ENCODE measurements at regions not wholly inside any gene's neighbourhood (a gene's known extent, or its start where the extent isn't known, plus 50 kb on each side); places are given as distances from the start of the nearest gene placed in this dataset.

DNA sequence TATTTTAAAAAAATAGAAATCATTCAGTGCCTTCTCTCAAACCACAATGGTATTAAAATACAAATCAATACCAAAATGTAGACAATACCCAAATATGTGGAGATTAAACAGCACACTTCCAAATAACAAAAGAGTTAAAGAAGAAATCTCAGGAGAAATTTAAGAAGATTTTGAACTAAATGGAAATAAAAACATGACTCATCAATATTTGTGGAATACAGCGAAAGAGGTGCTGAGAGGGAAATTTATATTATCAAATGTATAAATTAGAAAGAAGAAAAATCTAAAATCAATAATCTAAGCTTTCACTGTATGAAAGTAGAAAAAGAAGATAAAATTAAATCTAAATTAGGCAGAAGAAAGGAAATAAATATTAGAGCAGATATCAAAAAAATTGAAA lies 233.1 kb downstream of the RPIA start:
- TF ChIP-seq TOX (CRISPR knock-in tag; IDR thresholded peaks at IDR 0.05; ENCODE audit: borderline replicate concordance) (no peak), ZC3H10 (CRISPR knock-in tag; IDR thresholded peaks at IDR 0.05) (no peak), ZNF8 (CRISPR knock-in tag; IDR thresholded peaks at IDR 0.05) (no peak), ZNF70 (CRISPR knock-in tag; IDR thresholded peaks at IDR 0.05) (no peak), ZNF565 (CRISPR knock-in tag; conservative IDR thresholded peaks at IDR 0.05; ENCODE audit: low read depth) (no peak), ARNTL (CRISPR knock-in tag; IDR thresholded peaks at IDR 0.05; ENCODE audit: borderline replicate concordance, low read depth) (no peak), SNAI2 (CRISPR knock-in tag; IDR thresholded peaks at IDR 0.05) (no peak)
- TF ChIP-seq, protein P1, sequence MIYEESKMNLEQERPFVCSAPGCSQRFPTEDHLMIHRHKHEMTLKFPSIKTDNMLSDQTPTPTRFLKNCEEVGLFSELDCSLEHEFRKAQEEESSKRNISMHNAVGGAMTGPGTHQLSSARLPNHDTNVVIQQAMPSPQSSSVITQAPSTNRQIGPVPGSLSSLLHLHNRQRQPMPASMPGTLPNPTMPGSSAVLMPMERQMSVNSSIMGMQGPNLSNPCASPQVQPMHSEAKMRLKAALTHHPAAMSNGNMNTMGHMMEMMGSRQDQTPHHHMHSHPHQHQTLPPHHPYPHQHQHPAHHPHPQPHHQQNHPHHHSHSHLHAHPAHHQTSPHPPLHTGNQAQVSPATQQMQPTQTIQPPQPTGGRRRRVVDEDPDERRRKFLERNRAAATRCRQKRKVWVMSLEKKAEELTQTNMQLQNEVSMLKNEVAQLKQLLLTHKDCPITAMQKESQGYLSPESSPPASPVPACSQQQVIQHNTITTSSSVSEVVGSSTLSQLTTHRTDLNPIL (CRISPR knock-in tag; IDR thresholded peaks at IDR 0.05; ENCODE audit: low read depth) = no peak
- no peak for ATAC-seq

DNA sequence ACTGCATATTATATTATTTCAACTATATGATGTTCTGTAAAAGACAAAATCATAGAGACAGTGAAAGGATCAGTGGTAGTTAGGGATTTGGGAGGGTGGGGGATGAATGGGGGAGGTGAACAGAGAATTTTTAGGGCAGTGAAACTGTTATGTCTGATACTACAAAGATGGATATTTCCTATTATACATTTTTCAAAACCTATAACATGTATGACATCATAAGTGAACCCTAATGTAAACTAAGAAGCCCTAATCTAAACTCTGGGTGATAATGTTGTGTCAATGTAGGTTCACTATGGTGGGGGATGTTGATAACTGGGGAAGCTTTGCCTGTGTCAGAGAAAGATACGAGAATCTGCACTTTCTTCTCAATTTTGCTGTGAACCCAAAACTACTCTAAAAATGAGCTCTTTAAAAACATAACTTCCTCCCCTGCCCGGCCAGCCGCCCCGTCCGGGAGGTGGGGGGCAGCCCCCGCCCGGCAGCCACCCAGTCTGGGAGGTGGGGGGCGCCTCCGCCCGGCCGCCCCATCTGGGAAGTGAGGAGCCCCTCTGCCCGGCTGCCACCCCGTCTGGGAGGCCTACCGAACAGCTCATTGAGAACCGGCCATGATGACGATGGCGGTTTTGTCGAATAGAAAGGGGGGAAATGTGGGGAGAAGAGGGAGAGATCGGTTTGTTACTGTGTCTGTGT lies 234.4 kb downstream of the RPIA start:
- no peak for ATAC-seq
- no peak for TF ChIP-seq ARNTL (CRISPR knock-in tag; IDR thresholded peaks at IDR 0.05; ENCODE audit: borderline replicate concordance, low read depth)
- TF ChIP-seq ESRRG (CRISPR knock-in tag; IDR thresholded peaks at IDR 0.05) = no peak
- TF ChIP-seq ZNF70 (CRISPR knock-in tag; IDR thresholded peaks at IDR 0.05) = no peak
- no peak for TF ChIP-seq TCF4 (CRISPR knock-in tag; IDR thresholded peaks at IDR 0.05; ENCODE audit: borderline replicate concordance)

DNA sequence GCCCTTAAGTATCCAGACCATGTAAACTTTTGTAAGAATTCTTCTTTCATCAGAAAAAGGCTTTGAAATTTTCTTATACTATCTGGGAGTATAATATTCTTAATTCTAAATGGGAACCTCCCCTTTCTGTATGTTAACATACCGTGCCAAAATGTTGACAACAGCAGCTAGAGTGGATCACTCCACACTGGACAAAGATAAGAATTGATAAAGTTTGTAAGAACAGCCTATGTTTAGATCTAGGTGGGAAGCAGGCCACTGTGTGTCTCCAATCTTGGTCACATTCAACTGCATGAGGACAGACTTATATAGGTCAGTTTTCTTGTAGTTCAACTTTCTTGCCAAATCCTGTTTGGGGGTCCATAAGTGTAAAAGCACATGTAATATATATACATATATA lies 235.7 kb downstream of the RPIA start:
- ATAC-seq = no peak
- TF ChIP-seq ESRRG (CRISPR knock-in tag; IDR thresholded peaks at IDR 0.05) = no peak
- no peak for TF ChIP-seq ISL1 (CRISPR knock-in tag; IDR thresholded peaks at IDR 0.05)
- no peak for TF ChIP-seq TOX (CRISPR knock-in tag; IDR thresholded peaks at IDR 0.05; ENCODE audit: borderline replicate concordance)
- no peak for TF ChIP-seq TCF4 (CRISPR knock-in tag; IDR thresholded peaks at IDR 0.05; ENCODE audit: borderline replicate concordance)
- TF ChIP-seq, protein P2, sequence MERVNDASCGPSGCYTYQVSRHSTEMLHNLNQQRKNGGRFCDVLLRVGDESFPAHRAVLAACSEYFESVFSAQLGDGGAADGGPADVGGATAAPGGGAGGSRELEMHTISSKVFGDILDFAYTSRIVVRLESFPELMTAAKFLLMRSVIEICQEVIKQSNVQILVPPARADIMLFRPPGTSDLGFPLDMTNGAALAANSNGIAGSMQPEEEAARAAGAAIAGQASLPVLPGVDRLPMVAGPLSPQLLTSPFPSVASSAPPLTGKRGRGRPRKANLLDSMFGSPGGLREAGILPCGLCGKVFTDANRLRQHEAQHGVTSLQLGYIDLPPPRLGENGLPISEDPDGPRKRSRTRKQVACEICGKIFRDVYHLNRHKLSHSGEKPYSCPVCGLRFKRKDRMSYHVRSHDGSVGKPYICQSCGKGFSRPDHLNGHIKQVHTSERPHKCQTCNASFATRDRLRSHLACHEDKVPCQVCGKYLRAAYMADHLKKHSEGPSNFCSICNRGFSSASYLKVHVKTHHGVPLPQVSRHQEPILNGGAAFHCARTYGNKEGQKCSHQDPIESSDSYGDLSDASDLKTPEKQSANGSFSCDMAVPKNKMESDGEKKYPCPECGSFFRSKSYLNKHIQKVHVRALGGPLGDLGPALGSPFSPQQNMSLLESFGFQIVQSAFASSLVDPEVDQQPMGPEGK (CRISPR knock-in tag; IDR thresholded peaks at IDR 0.05; ENCODE audit: borderline replicate concordance) = no peak
- TF ChIP-seq, protein P3, sequence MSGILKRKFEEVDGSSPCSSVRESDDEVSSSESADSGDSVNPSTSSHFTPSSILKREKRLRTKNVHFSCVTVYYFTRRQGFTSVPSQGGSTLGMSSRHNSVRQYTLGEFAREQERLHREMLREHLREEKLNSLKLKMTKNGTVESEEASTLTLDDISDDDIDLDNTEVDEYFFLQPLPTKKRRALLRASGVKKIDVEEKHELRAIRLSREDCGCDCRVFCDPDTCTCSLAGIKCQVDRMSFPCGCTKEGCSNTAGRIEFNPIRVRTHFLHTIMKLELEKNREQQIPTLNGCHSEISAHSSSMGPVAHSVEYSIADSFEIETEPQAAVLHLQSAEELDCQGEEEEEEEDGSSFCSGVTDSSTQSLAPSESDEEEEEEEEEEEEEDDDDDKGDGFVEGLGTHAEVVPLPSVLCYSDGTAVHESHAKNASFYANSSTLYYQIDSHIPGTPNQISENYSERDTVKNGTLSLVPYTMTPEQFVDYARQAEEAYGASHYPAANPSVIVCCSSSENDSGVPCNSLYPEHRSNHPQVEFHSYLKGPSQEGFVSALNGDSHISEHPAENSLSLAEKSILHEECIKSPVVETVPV (CRISPR knock-in tag; IDR thresholded peaks at IDR 0.05) = no peak
- no peak for TF ChIP-seq ZC3H10 (CRISPR knock-in tag; IDR thresholded peaks at IDR 0.05)
- no peak for TF ChIP-seq ZNF565 (CRISPR knock-in tag; conservative IDR thresholded peaks at IDR 0.05; ENCODE audit: low read depth)
- no peak for TF ChIP-seq ZNF70 (CRISPR knock-in tag; IDR thresholded peaks at IDR 0.05)
- no peak for TF ChIP-seq GLIS3 (CRISPR knock-in tag; IDR thresholded peaks at IDR 0.05)
- no peak for TF ChIP-seq ARNTL (CRISPR knock-in tag; IDR thresholded peaks at IDR 0.05; ENCODE audit: borderline replicate concordance, low read depth)
- TF ChIP-seq, protein P4, sequence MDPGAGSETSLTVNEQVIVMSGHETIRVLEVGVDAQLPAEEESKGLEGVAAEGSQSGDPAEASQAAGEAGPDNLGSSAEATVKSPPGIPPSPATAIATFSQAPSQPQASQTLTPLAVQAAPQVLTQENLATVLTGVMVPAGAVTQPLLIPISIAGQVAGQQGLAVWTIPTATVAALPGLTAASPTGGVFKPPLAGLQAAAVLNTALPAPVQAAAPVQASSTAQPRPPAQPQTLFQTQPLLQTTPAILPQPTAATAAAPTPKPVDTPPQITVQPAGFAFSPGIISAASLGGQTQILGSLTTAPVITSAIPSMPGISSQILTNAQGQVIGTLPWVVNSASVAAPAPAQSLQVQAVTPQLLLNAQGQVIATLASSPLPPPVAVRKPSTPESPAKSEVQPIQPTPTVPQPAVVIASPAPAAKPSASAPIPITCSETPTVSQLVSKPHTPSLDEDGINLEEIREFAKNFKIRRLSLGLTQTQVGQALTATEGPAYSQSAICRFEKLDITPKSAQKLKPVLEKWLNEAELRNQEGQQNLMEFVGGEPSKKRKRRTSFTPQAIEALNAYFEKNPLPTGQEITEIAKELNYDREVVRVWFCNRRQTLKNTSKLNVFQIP (CRISPR knock-in tag; IDR thresholded peaks at IDR 0.05; ENCODE audit: borderline replicate concordance, low read depth) = no peak
- TF ChIP-seq, protein P5, sequence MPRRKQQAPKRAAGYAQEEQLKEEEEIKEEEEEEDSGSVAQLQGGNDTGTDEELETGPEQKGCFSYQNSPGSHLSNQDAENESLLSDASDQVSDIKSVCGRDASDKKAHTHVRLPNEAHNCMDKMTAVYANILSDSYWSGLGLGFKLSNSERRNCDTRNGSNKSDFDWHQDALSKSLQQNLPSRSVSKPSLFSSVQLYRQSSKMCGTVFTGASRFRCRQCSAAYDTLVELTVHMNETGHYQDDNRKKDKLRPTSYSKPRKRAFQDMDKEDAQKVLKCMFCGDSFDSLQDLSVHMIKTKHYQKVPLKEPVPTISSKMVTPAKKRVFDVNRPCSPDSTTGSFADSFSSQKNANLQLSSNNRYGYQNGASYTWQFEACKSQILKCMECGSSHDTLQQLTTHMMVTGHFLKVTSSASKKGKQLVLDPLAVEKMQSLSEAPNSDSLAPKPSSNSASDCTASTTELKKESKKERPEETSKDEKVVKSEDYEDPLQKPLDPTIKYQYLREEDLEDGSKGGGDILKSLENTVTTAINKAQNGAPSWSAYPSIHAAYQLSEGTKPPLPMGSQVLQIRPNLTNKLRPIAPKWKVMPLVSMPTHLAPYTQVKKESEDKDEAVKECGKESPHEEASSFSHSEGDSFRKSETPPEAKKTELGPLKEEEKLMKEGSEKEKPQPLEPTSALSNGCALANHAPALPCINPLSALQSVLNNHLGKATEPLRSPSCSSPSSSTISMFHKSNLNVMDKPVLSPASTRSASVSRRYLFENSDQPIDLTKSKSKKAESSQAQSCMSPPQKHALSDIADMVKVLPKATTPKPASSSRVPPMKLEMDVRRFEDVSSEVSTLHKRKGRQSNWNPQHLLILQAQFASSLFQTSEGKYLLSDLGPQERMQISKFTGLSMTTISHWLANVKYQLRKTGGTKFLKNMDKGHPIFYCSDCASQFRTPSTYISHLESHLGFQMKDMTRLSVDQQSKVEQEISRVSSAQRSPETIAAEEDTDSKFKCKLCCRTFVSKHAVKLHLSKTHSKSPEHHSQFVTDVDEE (CRISPR knock-in tag; IDR thresholded peaks at IDR 0.05) = no peak
- no peak for TF ChIP-seq ZFP3 (CRISPR knock-in tag; IDR thresholded peaks at IDR 0.05)
- TF ChIP-seq, protein P1 (CRISPR knock-in tag; IDR thresholded peaks at IDR 0.05; ENCODE audit: low read depth) = no peak
